ENCODE measurements at regions not wholly inside any gene's neighbourhood (a gene's known extent, or its start where the extent isn't known, plus 50 kb on each side); places are given as distances from the start of the nearest gene placed in this dataset.

DNA sequence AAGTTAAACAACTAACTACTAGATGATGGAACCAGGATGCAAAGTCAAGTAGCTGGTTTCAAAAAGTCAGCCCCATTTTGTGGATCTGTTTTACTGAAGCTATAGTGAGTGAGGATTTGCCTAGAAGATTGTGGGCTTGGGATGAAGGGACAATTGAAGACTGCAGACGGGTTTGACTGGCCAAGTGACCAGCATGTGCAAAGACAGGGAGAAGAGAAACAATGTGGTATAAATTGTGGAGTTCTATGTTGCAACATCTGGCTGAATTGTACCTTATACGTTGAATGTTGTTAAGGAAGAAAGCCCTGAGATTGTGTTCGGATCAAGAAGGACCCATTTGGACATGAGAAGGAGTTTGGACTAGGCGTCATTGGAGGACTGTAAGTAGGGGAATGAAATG is 101.8 kb downstream of the MAT2B start:
- DNase-seq: no peak
- Mint-ChIP-seq H3K36me3 (no peaks in the 10 kb centered on the region), H3K4me1 (no peaks in the 10 kb centered on the region), H3K9me3 (peaks cover 0 to 5% (median 0%) of the 10 kb centered on the region in 6 donors), H3K27me3 (ENCODE audit: low read depth in 3 of 3) (peaks cover under 1 to 4% (median 3%) of the 10 kb centered on the region in 3 donors), H3K4me3 (no peak overlapping the region), H3K27ac (no peak overlapping the region)

DNA sequence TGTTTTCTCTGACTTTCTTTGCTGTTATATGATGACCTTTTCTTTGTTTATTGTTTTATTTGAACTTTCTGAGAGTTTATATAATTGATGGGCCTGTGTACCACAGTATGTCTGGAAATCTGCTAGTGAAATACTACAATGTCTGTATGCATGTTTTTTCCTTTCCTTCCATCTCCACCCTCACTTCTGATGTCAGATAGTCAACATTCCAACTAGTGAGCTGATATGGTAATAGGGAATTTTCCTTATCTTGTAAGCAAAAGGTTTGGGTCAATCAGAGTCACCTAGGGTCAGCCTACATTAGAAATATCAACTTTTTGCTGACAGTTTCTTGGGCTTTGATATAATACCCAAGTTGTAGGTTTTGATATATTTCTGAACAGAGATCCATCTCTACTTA is 103.2 kb downstream of the MAT2B start:
- no peak overlapping the region for H3K27ac Mint-ChIP-seq
- no peaks in the 10 kb centered on the region for H3K4me1 Mint-ChIP-seq
- H3K4me3 Mint-ChIP-seq: no peak overlapping the region
- H3K36me3 Mint-ChIP-seq: no peaks in the 10 kb centered on the region
- H3K9me3 Mint-ChIP-seq: peaks cover 0 to 2% (median 0%) of the 10 kb centered on the region in 6 donors
- H3K27me3 Mint-ChIP-seq (ENCODE audit: low read depth in 3 of 3): peaks cover 1 to 4% (median 2%) of the 10 kb centered on the region in 3 donors
- DNase-seq: no peak

DNA sequence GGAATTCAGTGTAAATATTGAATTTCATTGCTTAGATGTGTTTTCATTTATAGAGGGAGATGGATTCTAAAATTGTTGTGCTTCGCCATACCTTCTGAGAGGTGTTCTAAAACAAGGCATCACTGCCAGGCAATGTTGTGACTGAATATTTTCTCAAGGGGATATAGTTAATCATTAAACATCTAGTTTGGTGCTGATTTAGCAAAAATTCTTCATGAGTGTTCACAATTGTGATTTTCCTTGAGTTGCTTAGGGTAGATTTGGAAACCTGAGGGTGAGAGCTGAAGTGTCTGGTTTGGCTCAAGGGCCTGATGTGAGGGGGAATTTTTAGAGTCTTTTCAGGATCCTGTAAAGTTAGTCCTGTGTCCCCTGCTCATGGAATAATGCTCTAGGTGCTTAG is 104.5 kb downstream of the MAT2B start:
- no peak for DNase-seq
- Mint-ChIP-seq H3K27me3 (ENCODE audit: low read depth in 3 of 3) (peaks cover 0 to 3% (median 2%) of the 10 kb centered on the region in 3 donors), H3K27ac (no peak overlapping the region), H3K4me3 (no peak overlapping the region), H3K4me1 (no peaks in the 10 kb centered on the region), H3K9me3 (peaks cover 0 to 2% (median 0%) of the 10 kb centered on the region in 6 donors), H3K36me3 (no peaks in the 10 kb centered on the region)

DNA sequence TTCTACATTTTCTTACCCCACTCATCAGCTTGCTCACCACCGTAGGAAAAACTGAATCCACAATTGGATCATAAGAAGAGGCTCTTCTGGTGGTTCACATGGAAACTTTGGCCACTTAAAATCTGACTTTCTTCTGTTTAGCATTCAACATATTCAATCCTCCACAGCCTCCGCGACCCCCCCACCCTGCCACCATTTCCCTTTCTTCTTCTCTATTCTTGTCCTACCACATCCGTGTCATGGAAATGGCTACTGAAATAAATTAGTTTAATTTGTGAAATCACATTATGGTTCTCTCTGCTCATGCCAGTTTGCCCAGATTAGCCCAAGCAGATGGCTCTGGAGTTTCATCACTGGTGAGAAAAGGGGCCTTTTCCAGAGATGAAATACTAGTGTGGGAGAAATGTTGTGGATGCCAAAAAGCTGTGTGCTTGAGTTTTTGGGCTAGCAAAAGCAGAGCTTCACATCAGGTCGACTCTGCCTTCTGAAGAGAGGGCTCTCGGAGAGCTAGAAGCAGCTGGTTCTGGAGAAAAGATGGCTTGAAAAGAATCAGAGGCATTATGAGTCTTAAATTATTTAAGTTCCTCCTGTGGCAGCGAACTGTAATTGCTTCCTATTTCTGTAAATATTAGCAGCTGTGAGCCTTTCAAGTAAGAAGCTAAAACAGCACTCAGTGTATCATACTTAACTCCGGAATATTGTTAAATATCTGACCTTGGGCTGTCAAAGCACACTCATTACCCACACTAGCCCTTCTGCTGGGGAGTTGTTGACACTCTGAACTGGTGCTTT is 107.1 kb downstream of the MAT2B start:
- Mint-ChIP-seq H3K9me3 (no peaks in the 10 kb centered on the region), H3K27me3 (ENCODE audit: low read depth in 3 of 3) (peaks cover 0 to 3% (median 2%) of the 10 kb centered on the region in 3 donors), H3K27ac (no peak overlapping the region), H3K4me3 (no peak overlapping the region), H3K4me1 (no peaks in the 10 kb centered on the region), H3K36me3 (no peaks in the 10 kb centered on the region)
- no peak for DNase-seq

DNA sequence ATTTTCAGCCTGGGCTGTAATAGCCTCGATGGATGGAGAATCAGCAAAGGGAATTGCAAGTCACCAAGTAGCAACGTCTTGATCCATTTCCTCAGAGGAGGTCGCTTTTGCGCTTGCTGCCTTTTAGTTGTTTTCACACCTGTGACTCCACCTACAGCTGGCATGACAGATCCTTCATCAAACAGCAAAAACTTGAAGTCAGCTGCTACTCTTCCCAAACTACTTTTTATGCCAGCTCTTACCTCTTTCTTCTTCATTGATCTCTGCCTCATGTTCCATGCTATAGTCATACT is 107.7 kb downstream of the MAT2B start:
- Mint-ChIP-seq H3K27me3 (ENCODE audit: low read depth in 3 of 3) (peaks cover 0 to 3% (median 2%) of the 10 kb centered on the region in 3 donors), H3K4me3 (no peak overlapping the region), H3K36me3 (no peaks in the 10 kb centered on the region), H3K9me3 (no peaks in the 10 kb centered on the region), H3K27ac (no peak overlapping the region), H3K4me1 (no peaks in the 10 kb centered on the region)
- no peak for DNase-seq

DNA sequence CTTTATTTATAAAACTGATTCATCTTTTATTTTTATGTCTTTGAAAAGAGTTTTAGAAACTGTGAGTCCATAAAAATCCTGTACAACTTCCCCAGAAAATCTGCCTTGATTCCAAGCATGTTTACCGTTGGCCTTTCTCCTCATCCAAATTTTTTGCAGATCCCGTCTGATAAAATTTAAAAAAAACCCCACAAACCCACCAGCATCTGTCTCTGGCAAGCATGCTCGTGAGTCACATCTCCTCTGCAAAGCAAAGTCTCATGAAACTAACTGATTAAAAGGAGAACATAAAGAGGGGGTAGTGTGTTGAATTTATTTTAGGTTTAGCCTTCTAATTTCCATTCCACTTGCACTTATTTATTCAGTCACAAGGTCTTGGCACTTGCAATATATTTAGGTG is 109.4 kb downstream of the MAT2B start:
- Mint-ChIP-seq H3K27ac (no peak overlapping the region), H3K9me3 (peaks cover 0 to 1% (median 0%) of the 10 kb centered on the region in 6 donors), H3K4me1 (no peaks in the 10 kb centered on the region), H3K27me3 (ENCODE audit: low read depth in 3 of 3) (peaks cover 0 to 3% (median 2%) of the 10 kb centered on the region in 3 donors), H3K36me3 (no peaks in the 10 kb centered on the region), H3K4me3 (no peak overlapping the region)
- DNase-seq: no peak

DNA sequence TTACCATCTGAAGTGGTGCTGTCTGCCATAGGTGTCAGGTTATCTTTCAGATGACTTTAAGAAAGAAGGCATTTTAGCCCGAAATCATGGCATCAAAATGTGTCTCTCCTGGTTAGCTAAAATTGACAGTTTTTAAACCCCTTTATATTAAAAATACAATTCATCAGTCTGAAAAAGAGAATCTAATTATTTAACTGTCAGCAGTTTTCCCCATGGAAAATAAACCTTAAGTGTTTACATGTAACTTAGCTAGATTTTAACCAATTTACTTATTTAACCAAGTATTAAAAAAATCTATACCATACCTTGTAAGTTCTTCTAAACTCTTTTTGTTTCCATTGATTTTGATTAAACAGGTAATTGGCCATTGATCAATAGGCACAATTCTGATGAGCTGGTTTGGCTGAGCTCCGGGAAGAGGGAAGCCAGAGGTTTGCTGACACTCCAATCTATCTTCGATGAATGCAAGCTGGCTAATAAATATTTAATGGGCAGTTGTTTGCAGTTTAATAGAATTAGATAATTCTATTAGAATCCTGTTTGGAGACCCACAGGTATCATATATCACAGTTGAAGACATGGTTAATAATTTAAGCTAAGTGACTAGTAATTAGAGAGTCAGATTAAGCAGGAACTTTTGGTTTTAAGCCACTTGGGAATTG is 114.0 kb downstream of the MAT2B start:
- H3K4me3 Mint-ChIP-seq: no peak overlapping the region

DNA sequence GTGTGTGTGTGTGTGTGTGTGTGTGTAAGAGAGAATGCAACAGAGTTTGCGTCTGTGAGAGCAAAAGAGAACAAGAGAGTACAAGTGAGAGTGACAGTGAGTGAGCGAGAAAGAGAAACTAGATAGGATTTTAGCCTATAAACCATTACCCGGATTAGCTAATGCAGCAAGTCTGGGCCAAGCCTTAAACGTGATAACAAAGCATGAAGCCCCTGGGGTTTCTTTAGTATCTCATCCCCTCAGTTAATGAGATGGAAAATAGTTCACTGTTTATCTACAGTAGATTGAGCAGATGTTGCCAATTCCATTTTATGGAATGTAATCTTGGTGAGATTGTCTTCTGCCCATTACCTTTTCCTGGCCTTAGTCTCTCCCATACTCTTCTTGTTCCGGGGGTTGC is 114.5 kb downstream of the MAT2B start:
- no peaks in the 10 kb centered on the region for H3K4me1 Mint-ChIP-seq
- H3K27ac Mint-ChIP-seq: no peak overlapping the region
- H3K4me3 Mint-ChIP-seq: no peak overlapping the region
- no peak for DNase-seq
- peaks cover 0 to 8% (median 0%) of the 10 kb centered on the region in 3 donors for H3K27me3 Mint-ChIP-seq (ENCODE audit: low read depth in 3 of 3)
- no peaks in the 10 kb centered on the region for H3K36me3 Mint-ChIP-seq
- H3K9me3 Mint-ChIP-seq: peaks cover 0 to 2% (median 0%) of the 10 kb centered on the region in 6 donors

More for the DNA sequence above, 114.0 kb downstream of the MAT2B start:
- peaks cover 0 to 2% (median 0%) of the 10 kb centered on the region in 6 donors for H3K9me3 Mint-ChIP-seq
- H3K4me1 Mint-ChIP-seq: no peaks in the 10 kb centered on the region
- DNase-seq: no peak
- H3K27me3 Mint-ChIP-seq (ENCODE audit: low read depth in 3 of 3): peaks cover 0 to 8% (median 0%) of the 10 kb centered on the region in 3 donors
- H3K27ac Mint-ChIP-seq: no peak overlapping the region
- H3K36me3 Mint-ChIP-seq: no peaks in the 10 kb centered on the region

DNA sequence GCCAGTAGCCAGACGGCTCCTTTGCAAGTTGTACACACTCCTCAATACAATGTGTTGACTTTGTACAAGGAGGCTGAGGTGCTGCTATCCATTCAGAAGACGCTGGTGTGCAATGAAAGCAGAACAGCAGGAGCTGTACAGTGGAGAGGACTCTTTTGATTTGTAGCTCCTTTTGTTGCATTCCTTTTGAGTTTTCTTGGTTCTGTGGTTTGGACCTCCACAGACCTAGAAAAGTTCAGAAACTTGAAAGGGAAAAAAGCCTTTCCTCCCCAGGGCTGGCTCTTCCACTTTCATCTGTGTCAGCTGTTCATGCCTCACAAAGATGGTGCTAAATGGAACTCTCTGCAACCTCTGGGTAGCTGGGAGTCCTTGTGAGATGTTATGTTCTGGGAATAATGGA is 117.4 kb downstream of the MAT2B start:
- peaks cover 0 to 2% (median 0%) of the 10 kb centered on the region in 6 donors for H3K9me3 Mint-ChIP-seq
- no peak overlapping the region for H3K27ac Mint-ChIP-seq
- H3K4me3 Mint-ChIP-seq: no peak overlapping the region
- no peak for DNase-seq
- H3K4me1 Mint-ChIP-seq: no peaks in the 10 kb centered on the region
- H3K36me3 Mint-ChIP-seq: no peaks in the 10 kb centered on the region
- H3K27me3 Mint-ChIP-seq (ENCODE audit: low read depth in 3 of 3): peaks cover 0 to 5% (median 0%) of the 10 kb centered on the region in 3 donors

DNA sequence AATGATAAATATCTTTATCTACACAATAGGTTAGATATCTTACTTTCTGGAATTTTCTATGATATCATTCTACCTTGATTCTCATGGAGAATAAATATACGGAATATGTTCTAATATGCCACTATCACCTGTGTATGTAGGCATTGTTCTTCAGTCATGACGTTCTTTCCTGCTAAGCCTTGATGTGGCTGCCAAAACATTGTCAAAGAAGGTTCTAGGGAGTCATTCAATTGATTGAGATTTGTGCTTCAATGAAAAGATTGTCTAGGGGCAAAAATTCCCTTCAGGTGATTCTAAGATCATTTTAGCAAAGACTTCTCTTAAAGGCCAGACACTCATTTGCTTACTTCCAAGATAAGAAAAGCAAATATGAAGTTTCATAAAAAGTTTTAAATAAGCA is 118.1 kb downstream of the MAT2B start:
- H3K9me3 Mint-ChIP-seq: peaks cover 0 to 2% (median 0%) of the 10 kb centered on the region in 6 donors
- H3K27me3 Mint-ChIP-seq (ENCODE audit: low read depth in 3 of 3): peaks cover 0 to 5% (median 0%) of the 10 kb centered on the region in 3 donors
- no peak for DNase-seq
- no peak overlapping the region for H3K4me3 Mint-ChIP-seq
- H3K27ac Mint-ChIP-seq: no peak overlapping the region
- H3K4me1 Mint-ChIP-seq: no peaks in the 10 kb centered on the region
- no peaks in the 10 kb centered on the region for H3K36me3 Mint-ChIP-seq

DNA sequence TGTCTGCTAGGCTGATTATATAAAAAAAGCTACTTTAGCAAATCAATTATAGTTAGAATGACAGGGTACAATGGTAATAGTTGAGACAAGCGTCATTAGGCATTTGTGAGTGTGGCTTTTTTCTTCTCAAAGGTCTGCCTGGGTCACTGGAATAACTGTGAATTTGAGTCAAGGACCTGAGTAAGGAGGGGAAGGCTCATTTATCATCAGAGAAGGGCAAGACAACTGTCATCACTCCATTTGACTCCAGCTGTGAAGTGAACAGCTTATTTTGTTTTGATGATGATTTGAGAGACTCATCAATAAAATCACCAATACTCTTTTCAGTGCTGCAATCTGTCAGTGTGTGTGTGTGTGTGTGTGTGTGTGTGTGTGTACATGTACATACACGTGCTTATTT is 118.6 kb downstream of the MAT2B start:
- H3K4me1 Mint-ChIP-seq: no peaks in the 10 kb centered on the region

DNA sequence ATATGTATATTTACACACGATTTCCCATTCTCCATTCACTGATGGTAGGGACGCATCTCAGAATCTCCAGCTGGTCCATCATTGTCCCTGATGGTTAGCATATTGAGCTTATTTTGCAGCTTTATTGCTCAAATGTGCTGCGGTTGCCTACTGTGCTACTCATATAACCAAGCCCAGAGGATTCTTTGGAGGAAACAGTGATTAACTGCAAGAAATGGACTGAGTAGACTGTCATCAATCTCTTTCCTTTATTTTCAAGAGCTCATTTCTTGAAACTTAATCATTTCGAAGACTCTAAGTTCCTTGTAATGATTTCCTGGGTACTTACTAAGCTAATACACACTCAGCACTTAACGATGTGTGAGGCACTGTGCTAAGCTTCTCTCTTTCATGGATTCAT is 119.0 kb downstream of the MAT2B start:
- no peak overlapping the region for H3K4me3 Mint-ChIP-seq
- H3K4me1 Mint-ChIP-seq: no peaks in the 10 kb centered on the region
- H3K9me3 Mint-ChIP-seq: peaks cover 0 to 2% (median 0%) of the 10 kb centered on the region in 6 donors
- DNase-seq: no peak
- H3K36me3 Mint-ChIP-seq: peaks cover 0 to 3% (median 0%) of the 10 kb centered on the region in 3 donors
- no peak overlapping the region for H3K27ac Mint-ChIP-seq
- H3K27me3 Mint-ChIP-seq (ENCODE audit: low read depth in 3 of 3): peaks cover 0 to 5% (median 3%) of the 10 kb centered on the region in 3 donors

More for the DNA sequence above, 118.6 kb downstream of the MAT2B start:
- peaks cover 0 to 5% (median under 1%) of the 10 kb centered on the region in 3 donors for H3K27me3 Mint-ChIP-seq (ENCODE audit: low read depth in 3 of 3)
- DNase-seq: no peak
- H3K27ac Mint-ChIP-seq: no peak overlapping the region
- H3K4me3 Mint-ChIP-seq: no peak overlapping the region
- H3K9me3 Mint-ChIP-seq: peaks cover 0 to 2% (median 0%) of the 10 kb centered on the region in 6 donors
- peaks cover 0 to 1% (median 0%) of the 10 kb centered on the region in 3 donors for H3K36me3 Mint-ChIP-seq

DNA sequence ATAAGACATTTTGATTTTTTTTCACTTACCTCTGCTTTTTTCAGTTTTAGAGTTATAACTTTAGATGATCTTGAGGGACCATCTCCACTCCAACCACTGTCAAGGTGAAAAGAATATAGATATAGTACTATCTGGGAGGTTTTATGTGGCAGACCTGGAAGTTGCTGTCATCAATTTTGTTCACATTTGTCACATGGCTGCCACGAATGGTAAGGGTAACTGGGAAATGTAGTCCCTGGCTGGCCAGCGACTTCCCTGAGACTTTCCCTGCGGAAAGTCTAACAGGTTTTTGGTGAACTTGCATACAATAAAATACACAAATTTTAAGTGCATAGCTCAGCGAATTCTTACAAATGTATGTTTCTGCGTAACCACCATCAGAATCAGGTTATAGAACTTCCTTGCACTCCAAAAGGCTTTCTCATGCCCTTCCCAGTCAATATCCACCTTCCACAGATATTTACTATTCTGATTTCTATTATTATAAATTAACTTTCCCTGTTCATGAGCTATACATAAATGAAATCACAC is 121.5 kb downstream of the MAT2B start:
- H3K9me3 Mint-ChIP-seq: peaks cover 0 to 2% (median 0%) of the 10 kb centered on the region in 6 donors
- DNase-seq: no peak
- H3K27me3 Mint-ChIP-seq (ENCODE audit: low read depth in 3 of 3): peaks cover 0 to 3% (median 3%) of the 10 kb centered on the region in 3 donors
- no peaks in the 10 kb centered on the region for H3K4me1 Mint-ChIP-seq
- H3K27ac Mint-ChIP-seq: no peak overlapping the region
- no peak overlapping the region for H3K4me3 Mint-ChIP-seq
- peaks cover 0 to 3% (median 0%) of the 10 kb centered on the region in 3 donors for H3K36me3 Mint-ChIP-seq

DNA sequence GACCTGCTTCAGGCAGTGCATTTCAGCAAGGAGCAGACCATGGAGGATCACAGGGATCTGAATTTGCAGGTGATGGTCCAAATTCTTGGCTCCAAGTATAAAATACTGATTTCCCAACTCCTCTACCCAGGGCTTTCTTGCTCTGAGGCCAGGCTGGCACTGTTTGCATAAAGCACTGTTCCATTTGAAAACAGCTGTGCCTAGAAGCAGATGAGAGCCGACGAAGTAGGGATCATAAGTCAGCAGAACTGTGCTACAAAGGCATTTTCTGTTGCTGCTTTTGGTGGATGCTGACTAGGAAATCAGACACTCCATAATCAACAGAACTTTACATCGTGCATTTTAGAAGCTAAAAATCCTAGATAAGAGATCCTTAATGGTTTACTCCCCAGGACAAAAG is 126.4 kb downstream of the MAT2B start:
- no peak overlapping the region for H3K4me3 Mint-ChIP-seq
- H3K9me3 Mint-ChIP-seq: peaks cover 0 to 4% (median 0%) of the 10 kb centered on the region in 6 donors
- H3K4me1 Mint-ChIP-seq: no peaks in the 10 kb centered on the region
- H3K27ac Mint-ChIP-seq: no peak overlapping the region
- H3K27me3 Mint-ChIP-seq (ENCODE audit: low read depth in 3 of 3): peaks cover 0 to 3% (median 1%) of the 10 kb centered on the region in 3 donors
- H3K36me3 Mint-ChIP-seq: peaks cover 0 to 3% (median 0%) of the 10 kb centered on the region in 3 donors
- DNase-seq: no peak
